ENCODE measurements at regions not wholly inside any gene's neighbourhood (a gene's known extent, or its start where the extent isn't known, plus 50 kb on each side); places are given as distances from the start of the nearest gene placed in this dataset.

DNA sequence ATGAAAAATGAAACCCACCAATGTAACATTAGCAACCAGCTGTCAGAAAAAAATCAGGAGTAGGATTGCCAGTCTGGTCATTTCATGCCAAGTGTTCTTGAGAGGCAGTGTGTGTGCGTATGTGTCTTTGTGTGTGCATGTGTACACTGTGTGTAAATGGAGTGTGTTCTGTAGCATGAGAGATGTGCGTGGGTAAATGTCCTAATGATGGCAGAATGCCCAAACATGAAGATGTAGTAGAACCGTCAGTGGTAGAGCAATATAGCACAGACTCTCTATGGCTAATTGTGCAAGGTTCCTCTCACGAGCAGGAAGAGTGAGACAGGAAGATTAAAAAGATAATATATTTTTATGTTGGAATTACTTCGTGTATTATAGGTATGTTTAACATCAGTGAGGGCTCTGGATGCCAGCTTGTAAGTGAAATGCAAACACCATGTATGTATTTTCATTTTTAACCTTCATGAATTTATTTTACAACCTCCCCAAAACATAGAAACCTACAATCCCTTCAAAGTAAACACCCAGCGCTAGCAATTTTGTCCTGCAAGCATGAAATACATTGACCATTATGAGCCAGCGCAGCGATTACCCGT is 1038.7 kb downstream of the IGSF11 start:
- H3K4me3 ChIP-seq, result no peak overlapping the region
- no peak overlapping the region for H3K27ac ChIP-seq
- peaks cover 3 to 19% (median 12%) of the 10 kb centered on the region in 3 donors for H3K27me3 ChIP-seq
- H3K4me1 ChIP-seq, result peaks cover 0 to 11% of the 10 kb centered on the region in 2 donors
- DNase-seq (no peak), ATAC-seq (no peak)
- no peaks in the 10 kb centered on the region for H3K36me3 ChIP-seq
- TF ChIP-seq, protein P1, sequence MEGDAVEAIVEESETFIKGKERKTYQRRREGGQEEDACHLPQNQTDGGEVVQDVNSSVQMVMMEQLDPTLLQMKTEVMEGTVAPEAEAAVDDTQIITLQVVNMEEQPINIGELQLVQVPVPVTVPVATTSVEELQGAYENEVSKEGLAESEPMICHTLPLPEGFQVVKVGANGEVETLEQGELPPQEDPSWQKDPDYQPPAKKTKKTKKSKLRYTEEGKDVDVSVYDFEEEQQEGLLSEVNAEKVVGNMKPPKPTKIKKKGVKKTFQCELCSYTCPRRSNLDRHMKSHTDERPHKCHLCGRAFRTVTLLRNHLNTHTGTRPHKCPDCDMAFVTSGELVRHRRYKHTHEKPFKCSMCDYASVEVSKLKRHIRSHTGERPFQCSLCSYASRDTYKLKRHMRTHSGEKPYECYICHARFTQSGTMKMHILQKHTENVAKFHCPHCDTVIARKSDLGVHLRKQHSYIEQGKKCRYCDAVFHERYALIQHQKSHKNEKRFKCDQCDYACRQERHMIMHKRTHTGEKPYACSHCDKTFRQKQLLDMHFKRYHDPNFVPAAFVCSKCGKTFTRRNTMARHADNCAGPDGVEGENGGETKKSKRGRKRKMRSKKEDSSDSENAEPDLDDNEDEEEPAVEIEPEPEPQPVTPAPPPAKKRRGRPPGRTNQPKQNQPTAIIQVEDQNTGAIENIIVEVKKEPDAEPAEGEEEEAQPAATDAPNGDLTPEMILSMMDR (IDR thresholded peaks at IDR 0.05 in 4 of 5, conservative IDR thresholded peaks at IDR 0.05 in 1 of 5), result no peak
- no peak for TF ChIP-seq POLR2A (IDR thresholded peaks at IDR 0.05)
- in situ Hi-C loops (cut with MboI; ENCODE audit: low sequenced_read_pairs in 4 of 4) (no loop called here), intact Hi-C loops (cut with DNase I; ENCODE audit: low total_unique reads) (no loop called here)
- no peaks in the 10 kb centered on the region for H3K9me3 ChIP-seq

DNA sequence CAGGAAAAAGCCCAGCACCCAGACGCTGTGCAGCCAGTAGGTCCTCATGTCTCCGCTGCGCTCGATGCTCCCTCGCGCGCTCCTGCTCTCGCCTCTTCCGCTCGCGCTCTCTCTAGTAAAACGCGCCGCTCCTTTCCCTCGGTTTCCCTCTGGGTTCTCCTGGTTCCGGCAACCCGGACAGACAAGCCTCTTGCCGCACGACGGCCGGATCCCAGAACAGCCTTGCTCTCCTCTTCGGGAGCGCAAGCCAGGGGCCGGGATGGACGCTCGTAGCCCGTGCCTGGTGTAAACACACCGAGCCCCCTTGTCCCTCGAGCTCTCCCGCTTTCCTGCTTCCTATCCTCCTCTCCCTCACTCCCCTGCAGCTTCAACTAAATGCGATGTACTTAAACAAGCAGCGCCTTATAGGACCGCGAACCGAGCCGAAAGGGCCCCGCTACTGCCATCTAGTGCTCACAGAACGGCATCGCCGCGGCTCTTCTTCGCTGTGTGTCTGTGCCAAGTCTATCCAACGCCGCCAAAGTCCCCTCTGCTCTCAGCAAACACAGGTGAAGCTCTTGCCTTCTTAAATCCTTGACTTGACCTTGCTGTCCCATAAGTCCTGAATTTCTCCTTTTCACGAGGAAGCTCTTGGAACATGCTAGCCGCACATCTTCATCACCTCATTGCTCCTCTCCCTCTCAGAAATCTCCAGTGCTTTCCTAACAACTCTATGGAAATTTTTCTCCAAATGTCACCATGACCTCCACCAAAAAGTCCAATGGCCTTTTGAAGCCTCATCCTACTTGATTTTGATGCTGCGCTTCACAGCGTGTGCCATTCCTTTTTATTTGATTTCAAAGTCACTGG is 1037.2 kb downstream of the IGSF11 start:
- in situ Hi-C loops (cut with MboI; ENCODE audit: low sequenced_read_pairs in 4 of 4) (no loop called here), intact Hi-C loops (cut with DNase I; ENCODE audit: low total_unique reads) (no loop called here)
- no peaks in the 10 kb centered on the region for H3K36me3 ChIP-seq
- peaks cover 0 to 11% of the 10 kb centered on the region in 2 donors for H3K4me1 ChIP-seq
- DNase-seq, result peak; percentile 18 to 29
- H3K4me3 ChIP-seq, result peak overlapping the region; percentile 42 to 54 (median 46)
- H3K9me3 ChIP-seq, result no peaks in the 10 kb centered on the region
- peaks cover 3 to 19% (median 12%) of the 10 kb centered on the region in 3 donors for H3K27me3 ChIP-seq
- TF ChIP-seq, protein P1 (IDR thresholded peaks at IDR 0.05 in 4 of 5, conservative IDR thresholded peaks at IDR 0.05 in 1 of 5), result peak in 3 of 5 experiments; percentile 34 to 67 (median 53)
- no peak for TF ChIP-seq POLR2A (IDR thresholded peaks at IDR 0.05)
- H3K27ac ChIP-seq, result no peak overlapping the region
- peak; percentile 58 to 75 for ATAC-seq

DNA sequence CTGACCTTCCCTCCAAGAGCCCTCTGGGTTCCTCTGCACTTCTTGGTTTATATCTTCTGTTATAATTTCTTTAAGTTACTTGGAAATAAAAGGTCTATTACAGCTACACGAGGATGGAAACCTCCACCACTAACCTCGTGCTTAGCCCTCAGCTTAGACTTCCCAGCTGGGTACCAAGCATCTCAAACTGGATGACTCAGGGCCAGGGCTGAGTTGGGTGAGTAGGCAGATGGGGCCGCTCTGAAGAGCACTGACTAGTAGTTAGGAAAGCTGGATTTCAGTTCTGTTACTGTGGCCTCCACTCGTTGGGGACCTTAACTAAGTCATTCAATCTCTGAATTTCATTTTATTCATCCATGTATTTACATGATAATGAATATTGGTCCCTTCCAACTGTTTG is 1036.6 kb downstream of the IGSF11 start:
- Histone ChIP-seq H3K27me3 (peaks cover 3 to 19% (median 12%) of the 10 kb centered on the region in 3 donors), H3K27ac (no peak overlapping the region), H3K4me3 (no peak overlapping the region), H3K9me3 (no peaks in the 10 kb centered on the region), H3K36me3 (no peaks in the 10 kb centered on the region), H3K4me1 (peaks cover 0 to 11% of the 10 kb centered on the region in 2 donors)
- in situ Hi-C loops (cut with MboI; ENCODE audit: low sequenced_read_pairs in 4 of 4) (no loop called here), intact Hi-C loops (cut with DNase I; ENCODE audit: low total_unique reads) (no loop called here)
- TF ChIP-seq, protein P1 (IDR thresholded peaks at IDR 0.05 in 4 of 5, conservative IDR thresholded peaks at IDR 0.05 in 1 of 5), result no peak
- no peak for TF ChIP-seq POLR2A (IDR thresholded peaks at IDR 0.05)
- ATAC-seq, result no peak
- DNase-seq, result no peak

DNA sequence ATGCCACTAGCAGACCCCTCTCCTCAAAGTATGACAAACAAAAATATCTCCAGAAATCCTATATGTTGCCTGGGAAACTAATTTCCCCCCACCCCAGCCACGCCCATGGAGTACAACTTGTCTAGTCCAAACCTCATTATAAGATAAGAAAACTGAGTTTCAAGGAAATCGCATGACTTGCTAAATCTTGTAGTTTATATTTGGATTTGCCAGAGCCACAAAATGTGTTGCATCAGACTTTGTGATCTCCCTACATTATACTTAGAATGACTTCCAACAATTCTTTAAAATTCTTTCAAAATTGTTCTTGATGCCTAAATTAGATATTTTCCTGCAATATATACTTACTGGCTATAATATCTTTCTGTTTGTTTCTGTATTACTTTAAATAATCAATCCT is 1034.4 kb downstream of the IGSF11 start:
- Histone ChIP-seq H3K4me3 (no peak overlapping the region), H3K9me3 (no peaks in the 10 kb centered on the region), H3K36me3 (no peaks in the 10 kb centered on the region), H3K27me3 (peaks cover 3 to 14% (median 12%) of the 10 kb centered on the region in 3 donors), H3K4me1 (peaks cover 0 to 11% of the 10 kb centered on the region in 2 donors), H3K27ac (no peak overlapping the region)
- DNase-seq (no peak), ATAC-seq (no peak)
- TF ChIP-seq POLR2A (IDR thresholded peaks at IDR 0.05), result no peak
- intact Hi-C loops (cut with DNase I; ENCODE audit: low total_unique reads), result no loop called here
- in situ Hi-C loops (cut with MboI; ENCODE audit: low sequenced_read_pairs in 4 of 4), result no loop called here

DNA sequence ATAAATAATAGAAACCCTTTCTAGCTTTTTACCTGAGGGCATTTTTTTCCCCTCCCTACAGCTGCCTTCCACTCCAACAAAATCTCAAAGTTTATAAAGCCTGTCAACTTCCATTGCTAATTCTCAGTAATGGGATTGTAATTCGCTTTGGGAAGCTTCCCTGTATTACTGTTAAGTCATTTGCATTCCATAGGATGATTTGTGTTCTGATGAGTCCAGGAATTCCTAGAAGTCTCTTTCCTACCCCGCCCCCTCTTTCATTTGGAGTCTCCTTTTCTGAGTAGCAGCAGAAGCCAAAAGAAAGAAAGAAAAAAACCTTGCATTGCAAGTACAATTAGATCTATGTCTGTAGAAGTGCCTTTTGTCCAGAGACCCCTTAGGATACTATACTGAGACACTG is 1033.3 kb downstream of the IGSF11 start:
- DNase-seq (no peak), ATAC-seq (no peak)
- H3K4me1 ChIP-seq, result peaks cover 0 to 7% of the 10 kb centered on the region in 2 donors
- H3K36me3 ChIP-seq, result no peaks in the 10 kb centered on the region
- in situ Hi-C loops (cut with MboI; ENCODE audit: low sequenced_read_pairs in 4 of 4), result no loop called here
- H3K27me3 ChIP-seq, result peaks cover 0 to 12% (median 10%) of the 10 kb centered on the region in 3 donors
- no peak for TF ChIP-seq POLR2A (IDR thresholded peaks at IDR 0.05)
- TF ChIP-seq, protein P1 (IDR thresholded peaks at IDR 0.05 in 4 of 5, conservative IDR thresholded peaks at IDR 0.05 in 1 of 5), result no peak
- intact Hi-C loops (cut with DNase I; ENCODE audit: low total_unique reads), result no loop called here
- no peak overlapping the region for H3K27ac ChIP-seq
- no peak overlapping the region for H3K4me3 ChIP-seq
- no peaks in the 10 kb centered on the region for H3K9me3 ChIP-seq

All from gastrocnemius medialis (tissue), 4 donors.